Ovary (tissue), 3 donors: ENCODE measurements at regions not wholly inside any gene's neighbourhood (a gene's known extent, or its start where the extent isn't known, plus 50 kb on each side); places are given as distances from the start of the nearest gene placed in this dataset.

Experiments used
- EP300 ChIP-seq: sonication (generic); formaldehyde crosslinking; IDR thresholded peaks from one replicate; pipeline ENCODE4 v1.6.1; 2017; ENCODE audit warnings: antibody characterized with exemption
- POLR2A ChIP-seq: fragments of 450-650 bp; IDR thresholded peaks from one replicate; pipeline ENCODE4 v1.6.1; 2017; ENCODE audit warnings: antibody characterized with exemption, mild to moderate bottlenecking, moderate library complexity
- TF ChIP-seq, protein P1 (sequence below), 3 donors: fragments of 450-650 bp in 2 of 3; fragments of 200-600 bp in 1 of 3; IDR thresholded peaks; one replicate each; pipeline versions ENCODE4 v1.5.1 to v1.8.0; 2016 to 2022; ENCODE audit warnings: antibody characterized with exemption in 3 of 3, mild to moderate bottlenecking in 1 of 3
- donor health status: DM: no; HTN: no; CAD: no.

DNA sequence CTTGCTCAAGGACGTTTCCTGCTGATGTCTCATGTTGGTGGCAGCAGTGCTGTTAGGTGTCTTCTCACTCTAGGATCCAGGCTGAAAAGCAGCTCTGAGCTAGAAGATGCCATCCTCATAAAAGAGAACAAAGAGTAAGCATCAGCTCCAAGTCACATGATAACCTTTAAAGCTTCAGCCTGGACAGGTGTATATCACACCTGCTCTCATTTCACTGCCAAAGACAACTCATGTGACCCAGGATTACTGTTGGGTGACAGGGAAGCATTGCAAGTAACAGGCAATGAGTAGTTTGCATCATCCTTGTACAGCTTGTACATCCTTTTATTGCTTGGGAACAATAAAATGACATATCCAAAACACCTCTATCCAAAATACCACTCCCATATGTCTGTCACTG is 423.4 kb upstream of the DPP6 start:
- TF ChIP-seq POLR2A = no peak
- TF ChIP-seq, protein P1, sequence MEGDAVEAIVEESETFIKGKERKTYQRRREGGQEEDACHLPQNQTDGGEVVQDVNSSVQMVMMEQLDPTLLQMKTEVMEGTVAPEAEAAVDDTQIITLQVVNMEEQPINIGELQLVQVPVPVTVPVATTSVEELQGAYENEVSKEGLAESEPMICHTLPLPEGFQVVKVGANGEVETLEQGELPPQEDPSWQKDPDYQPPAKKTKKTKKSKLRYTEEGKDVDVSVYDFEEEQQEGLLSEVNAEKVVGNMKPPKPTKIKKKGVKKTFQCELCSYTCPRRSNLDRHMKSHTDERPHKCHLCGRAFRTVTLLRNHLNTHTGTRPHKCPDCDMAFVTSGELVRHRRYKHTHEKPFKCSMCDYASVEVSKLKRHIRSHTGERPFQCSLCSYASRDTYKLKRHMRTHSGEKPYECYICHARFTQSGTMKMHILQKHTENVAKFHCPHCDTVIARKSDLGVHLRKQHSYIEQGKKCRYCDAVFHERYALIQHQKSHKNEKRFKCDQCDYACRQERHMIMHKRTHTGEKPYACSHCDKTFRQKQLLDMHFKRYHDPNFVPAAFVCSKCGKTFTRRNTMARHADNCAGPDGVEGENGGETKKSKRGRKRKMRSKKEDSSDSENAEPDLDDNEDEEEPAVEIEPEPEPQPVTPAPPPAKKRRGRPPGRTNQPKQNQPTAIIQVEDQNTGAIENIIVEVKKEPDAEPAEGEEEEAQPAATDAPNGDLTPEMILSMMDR (IDR thresholded peaks at IDR 0.05) = no peak
- no peak for TF ChIP-seq EP300
